GM04503 (cell line): ENCODE measurements at regions not wholly inside any gene's neighbourhood (a gene's known extent, or its start where the extent isn't known, plus 50 kb on each side); places are given as distances from the start of the nearest gene placed in this dataset.
"Not testable (repeated sequence)": the region's sequence is repeated elsewhere in the genome, so short reads cannot be mapped to it uniquely, and the experiment has no call there.

Experiments used
- DNase-seq: peaks from one replicate; pipeline ENCODE4 v3.0.0-alpha.2; 2012; ENCODE audit warnings: low read depth

DNA sequence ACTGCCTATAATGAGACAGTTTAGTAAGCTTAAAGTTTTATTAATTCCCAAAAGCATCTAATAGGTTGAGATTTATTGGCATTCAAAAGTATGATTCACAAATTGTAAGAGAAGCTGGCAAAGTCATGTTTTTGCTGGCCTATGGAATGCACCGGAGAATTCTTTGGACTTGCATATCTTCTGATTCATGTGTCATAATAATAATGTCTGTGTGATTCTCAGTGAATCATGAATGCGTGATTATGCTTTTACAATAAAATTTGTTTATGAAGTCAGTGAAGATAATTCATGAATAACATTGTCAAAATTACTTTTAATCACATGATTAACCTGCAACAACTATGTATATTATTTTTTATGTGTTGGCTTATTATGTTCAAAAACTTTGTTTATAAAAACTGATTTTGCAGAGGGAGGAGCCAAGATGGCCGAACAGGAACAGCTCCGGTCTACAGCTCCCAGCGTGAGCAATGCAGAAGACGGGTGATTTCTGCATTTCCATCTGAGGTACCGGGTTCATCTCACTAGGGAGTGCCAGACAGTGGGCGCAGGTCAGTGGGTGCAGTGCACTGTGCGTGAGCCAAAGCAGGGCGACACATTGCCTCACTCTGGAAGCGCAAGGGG is 389.2 kb downstream of the SRGAP2C start:
- peak; percentile 74 for DNase-seq

- DNase-seq, result not testable (repeated sequence)
These were observed 389.7 kb downstream of the SRGAP2C start for GRCh38 chr1:121574505-121574899.

DNA sequence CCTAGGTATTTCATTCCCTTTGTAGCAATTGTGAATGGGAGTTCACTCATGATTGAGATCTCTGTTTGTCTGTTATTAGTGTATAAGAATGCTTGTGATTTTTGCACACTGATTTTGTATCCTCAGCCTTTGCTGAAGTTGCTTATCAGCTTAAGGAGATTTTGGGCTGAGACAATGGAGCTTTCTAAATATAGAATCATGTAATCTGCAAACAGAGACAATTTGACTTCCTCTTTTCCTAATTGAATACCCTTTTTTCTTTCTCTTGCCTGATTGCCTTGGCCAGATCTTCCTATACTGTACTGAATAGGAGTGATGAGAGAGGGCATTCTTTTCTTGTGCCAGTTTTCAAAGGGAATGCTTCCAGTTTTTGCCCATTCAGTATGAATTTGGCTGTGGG is 398.1 kb downstream of the SRGAP2C start:
- DNase-seq, result not testable (repeated sequence)

- DNase-seq, result no peak
These were observed 401.8 kb downstream of the SRGAP2C start for GRCh38 chr1:121586369-121587229.

GRCh38 chr1:121587230-121587569 is 402.4 kb downstream of the SRGAP2C start:
- DNase-seq, result no peak

- DNase-seq, result peak; percentile 24
These were observed 403.0 kb downstream of the SRGAP2C start for GRCh38 chr1:121587777-121588176.

- DNase-seq, result no peak
These were observed 409.3 kb downstream of the SRGAP2C start for GRCh38 chr1:121594096-121594495.

DNA sequence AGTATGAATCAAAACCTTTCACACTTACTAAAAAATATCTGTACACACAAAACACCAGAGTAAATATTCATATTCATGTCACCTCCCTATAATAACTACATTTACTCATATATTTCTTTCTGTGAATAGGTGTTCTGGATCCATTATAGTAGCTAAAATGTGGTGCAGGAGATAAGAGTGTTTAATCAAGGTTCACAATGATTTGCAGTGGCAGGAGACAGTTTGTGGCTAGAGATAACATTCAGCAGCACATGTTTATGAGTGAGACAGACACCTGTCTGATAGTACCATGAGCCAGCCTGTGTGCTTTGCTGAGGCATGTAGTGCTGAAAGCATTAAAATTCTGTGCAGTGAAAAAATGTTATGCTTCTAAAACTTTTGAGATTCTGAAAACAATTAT is 410.3 kb downstream of the SRGAP2C start:
- DNase-seq, result no peak

DNA sequence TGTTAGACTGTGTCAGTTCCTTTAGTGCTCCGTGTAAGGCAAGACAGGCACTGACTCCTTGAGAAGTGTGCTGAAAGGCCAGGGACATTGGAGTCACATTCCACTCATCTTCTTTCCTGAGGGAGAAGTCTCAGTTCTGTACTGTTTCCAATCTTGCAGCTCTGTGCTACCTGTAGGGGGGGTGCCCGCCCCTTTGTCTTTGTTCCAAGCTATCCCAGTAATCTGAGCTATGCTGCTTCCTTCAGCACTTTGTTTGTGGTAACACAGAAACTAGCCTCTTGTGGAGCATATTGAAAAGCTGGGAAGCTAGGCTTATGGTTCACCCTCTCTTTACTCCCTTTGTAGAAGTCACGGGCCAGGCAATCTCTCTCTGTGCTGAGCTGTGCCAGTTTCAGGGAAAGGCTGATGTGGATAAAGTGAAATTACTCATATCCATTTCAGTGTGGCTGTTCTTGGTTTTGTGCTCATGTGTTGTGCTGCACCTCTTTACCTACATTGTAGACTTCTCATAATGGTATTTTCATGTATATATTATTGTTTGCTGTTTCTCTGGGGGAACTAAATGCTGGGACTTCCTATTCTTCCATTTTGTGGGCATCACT is 420.2 kb downstream of the SRGAP2C start:
- not testable (repeated sequence) for DNase-seq

- DNase-seq, result not testable (repeated sequence)
These were observed 422.7 kb downstream of the SRGAP2C start for GRCh38 chr1:121607499-121607898.
